ENCODE measurements at regions not wholly inside any gene's neighbourhood (a gene's known extent, or its start where the extent isn't known, plus 50 kb on each side); places are given as distances from the start of the nearest gene placed in this dataset.

DNA sequence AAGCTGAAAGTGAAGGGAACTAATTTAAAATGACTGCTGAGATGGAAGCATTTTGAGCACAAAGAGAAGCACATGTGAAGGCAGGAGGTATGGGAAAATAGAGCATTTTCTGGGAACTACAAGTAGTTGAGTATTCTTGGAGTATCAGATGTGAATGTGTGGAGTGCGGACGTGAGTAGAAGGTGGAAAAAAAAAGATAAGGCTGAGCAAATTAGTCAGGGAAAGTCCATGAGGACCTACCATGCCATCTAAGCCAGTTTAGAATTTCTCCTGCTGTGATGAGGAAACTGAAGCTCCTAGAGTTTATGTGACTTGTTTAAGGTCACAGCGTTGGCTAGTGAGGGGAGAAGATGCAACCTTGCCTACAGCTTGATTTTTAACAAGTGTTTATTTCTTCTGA is 578.1 kb upstream of the MIR17HG start:
- intact Hi-C loops (cut with micrococcal nuclease; ENCODE audit: unreplicated experiment) = no loop called here
- ChIA-PET POLR2A (ENCODE audit: low non-redundant PET) (no interaction called here), CTCF (no interaction called here)
- TF ChIP-seq EZH2 (IDR thresholded peaks at IDR 0.05; ENCODE audit: borderline replicate concordance, low read depth, low read length, poor library complexity, severe bottlenecking) = no peak
- TF ChIP-seq, protein P1, sequence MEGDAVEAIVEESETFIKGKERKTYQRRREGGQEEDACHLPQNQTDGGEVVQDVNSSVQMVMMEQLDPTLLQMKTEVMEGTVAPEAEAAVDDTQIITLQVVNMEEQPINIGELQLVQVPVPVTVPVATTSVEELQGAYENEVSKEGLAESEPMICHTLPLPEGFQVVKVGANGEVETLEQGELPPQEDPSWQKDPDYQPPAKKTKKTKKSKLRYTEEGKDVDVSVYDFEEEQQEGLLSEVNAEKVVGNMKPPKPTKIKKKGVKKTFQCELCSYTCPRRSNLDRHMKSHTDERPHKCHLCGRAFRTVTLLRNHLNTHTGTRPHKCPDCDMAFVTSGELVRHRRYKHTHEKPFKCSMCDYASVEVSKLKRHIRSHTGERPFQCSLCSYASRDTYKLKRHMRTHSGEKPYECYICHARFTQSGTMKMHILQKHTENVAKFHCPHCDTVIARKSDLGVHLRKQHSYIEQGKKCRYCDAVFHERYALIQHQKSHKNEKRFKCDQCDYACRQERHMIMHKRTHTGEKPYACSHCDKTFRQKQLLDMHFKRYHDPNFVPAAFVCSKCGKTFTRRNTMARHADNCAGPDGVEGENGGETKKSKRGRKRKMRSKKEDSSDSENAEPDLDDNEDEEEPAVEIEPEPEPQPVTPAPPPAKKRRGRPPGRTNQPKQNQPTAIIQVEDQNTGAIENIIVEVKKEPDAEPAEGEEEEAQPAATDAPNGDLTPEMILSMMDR (conservative IDR thresholded peaks at IDR 0.05; ENCODE audit: low read depth, low read length) = no peak
- Histone ChIP-seq H3K27me3 (replicated peaks; ENCODE audit: insufficient read depth, low read depth, low read length, poor library complexity) (no peaks in the 10 kb centered on the region), H3K9me3 (ENCODE audit: low read depth, low read length, poor library complexity, severe bottlenecking) (no peaks in the 10 kb centered on the region), H3K4me3 (ENCODE audit: low read depth, low read length, poor library complexity, severe bottlenecking) (no peak overlapping the region), H3K27ac (ENCODE audit: low read depth, low read length, poor library complexity, severe bottlenecking) (no peak overlapping the region), H3K4me1 (ENCODE audit: insufficient read depth, low read length, poor library complexity, severe bottlenecking) (no peaks in the 10 kb centered on the region), H3K36me3 (ENCODE audit: insufficient read depth, low read length, poor library complexity, severe bottlenecking) (no peaks in the 10 kb centered on the region)
- no TSS peak for BruUV-seq (replicated peaks)
- DNase-seq (ENCODE audit: low spot score) = no peak

DNA sequence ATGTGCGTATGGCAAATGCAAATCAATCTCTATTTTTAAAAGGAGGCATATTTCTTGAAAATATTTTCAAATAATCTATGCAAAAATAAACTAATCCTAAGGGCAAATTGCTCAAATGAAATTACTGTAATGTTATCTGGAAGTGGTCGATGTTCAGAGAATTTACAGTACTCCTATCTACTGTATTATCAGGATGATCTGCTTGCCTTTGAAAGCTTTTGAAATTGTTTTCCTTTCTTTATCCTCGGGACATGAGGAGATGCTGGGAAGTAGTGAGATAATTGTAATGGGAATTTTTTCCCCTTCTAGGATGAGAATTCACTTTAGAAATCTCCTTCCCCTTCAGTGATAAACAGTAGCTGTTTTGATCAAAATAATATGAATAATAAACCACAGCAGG is 577.2 kb upstream of the MIR17HG start:
- Histone ChIP-seq H3K36me3 (ENCODE audit: insufficient read depth, low read length, poor library complexity, severe bottlenecking) (no peaks in the 10 kb centered on the region), H3K4me3 (ENCODE audit: low read depth, low read length, poor library complexity, severe bottlenecking) (no peak overlapping the region), H3K27ac (ENCODE audit: low read depth, low read length, poor library complexity, severe bottlenecking) (no peak overlapping the region), H3K27me3 (replicated peaks; ENCODE audit: insufficient read depth, low read depth, low read length, poor library complexity) (no peaks in the 10 kb centered on the region), H3K4me1 (ENCODE audit: insufficient read depth, low read length, poor library complexity, severe bottlenecking) (no peaks in the 10 kb centered on the region), H3K9me3 (ENCODE audit: low read depth, low read length, poor library complexity, severe bottlenecking) (no peaks in the 10 kb centered on the region)
- POLR2A ChIA-PET (ENCODE audit: low non-redundant PET) = no interaction called here
- BruUV-seq (replicated peaks) = no TSS peak
- CTCF ChIA-PET = no interaction called here
- intact Hi-C loops (cut with micrococcal nuclease; ENCODE audit: unreplicated experiment) = no loop called here
- no peak for DNase-seq (ENCODE audit: low spot score)
- TF ChIP-seq, protein P1 (conservative IDR thresholded peaks at IDR 0.05; ENCODE audit: low read depth, low read length) = no peak
- no peak for TF ChIP-seq EZH2 (IDR thresholded peaks at IDR 0.05; ENCODE audit: borderline replicate concordance, low read depth, low read length, poor library complexity, severe bottlenecking)

DNA sequence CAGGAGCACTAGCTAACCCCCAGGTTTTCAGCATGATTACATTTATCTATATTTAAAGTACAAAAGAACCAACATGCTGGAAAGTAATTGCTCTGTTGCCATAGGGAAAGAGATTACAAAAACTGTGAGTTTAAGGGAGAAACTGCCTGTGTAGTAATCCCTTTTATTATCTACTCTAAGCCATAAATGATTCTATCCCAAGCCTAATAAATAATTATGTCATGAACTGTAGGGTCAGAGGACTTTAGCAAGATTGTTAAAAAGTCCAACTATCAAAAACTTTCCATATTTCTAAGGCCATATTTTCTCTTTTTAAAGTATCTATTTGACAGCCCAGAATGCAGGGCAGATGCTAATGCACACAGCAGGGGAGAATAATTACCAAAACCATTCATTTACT is 573.8 kb upstream of the MIR17HG start:
- ChIA-PET CTCF (no interaction called here), POLR2A (ENCODE audit: low non-redundant PET) (no interaction called here)
- no peak overlapping the region for H3K4me3 ChIP-seq (ENCODE audit: low read depth, low read length, poor library complexity, severe bottlenecking)
- TF ChIP-seq EZH2 (IDR thresholded peaks at IDR 0.05; ENCODE audit: borderline replicate concordance, low read depth, low read length, poor library complexity, severe bottlenecking) = no peak
- TF ChIP-seq, protein P1 (conservative IDR thresholded peaks at IDR 0.05; ENCODE audit: low read depth, low read length) = no peak
- no peaks in the 10 kb centered on the region for H3K36me3 ChIP-seq (ENCODE audit: insufficient read depth, low read length, poor library complexity, severe bottlenecking)
- BruUV-seq (replicated peaks) = no TSS peak
- no peaks in the 10 kb centered on the region for H3K4me1 ChIP-seq (ENCODE audit: insufficient read depth, low read length, poor library complexity, severe bottlenecking)
- no peaks in the 10 kb centered on the region for H3K9me3 ChIP-seq (ENCODE audit: low read depth, low read length, poor library complexity, severe bottlenecking)
- no peak overlapping the region for H3K27ac ChIP-seq (ENCODE audit: low read depth, low read length, poor library complexity, severe bottlenecking)
- intact Hi-C loops (cut with micrococcal nuclease; ENCODE audit: unreplicated experiment) = no loop called here
- H3K27me3 ChIP-seq (replicated peaks; ENCODE audit: insufficient read depth, low read depth, low read length, poor library complexity) = no peaks in the 10 kb centered on the region
- peak; percentile 23 for DNase-seq (ENCODE audit: low spot score)

All from A673 (cell line).